NB4 (cell line): ENCODE measurements at regions not wholly inside any gene's neighbourhood (a gene's known extent, or its start where the extent isn't known, plus 50 kb on each side); places are given as distances from the start of the nearest gene placed in this dataset.
A peak's percentile ranks its signal among the peaks of the same experiment; 100 is the strongest.

Experiments
- DNase-seq: peaks from one replicate; pipeline ENCODE4 v3.0.0; 2010; ENCODE audit warnings: low read depth
- H3K4me3 ChIP-seq: one replicate; pipeline ENCODE4 v1.5.1; 2011; ENCODE audit warnings: mild to moderate bottlenecking, low read depth, low read length, moderate library complexity
- CTCF ChIP-seq: IDR thresholded peaks from one replicate; pipeline ENCODE4 v1.5.1; 2012; ENCODE audit warnings: low read depth, low read length
- MAX ChIP-seq: IDR thresholded peaks from 2 replicates; pipeline ENCODE4 v1.6.1; 2011; ENCODE audit warnings: low read depth, low read length
- MYC ChIP-seq: IDR thresholded peaks from 2 replicates; pipeline ENCODE4 v1.6.1; 2011; ENCODE audit warnings: low read depth, low read length
- POLR2A ChIP-seq: IDR thresholded peaks from 2 replicates; pipeline ENCODE4 v1.6.1; 2011; ENCODE audit warnings: mild to moderate bottlenecking; ENCODE audit not compliant: insufficient read length; ENCODE audit errors: extremely low read depth

- no peak for TF ChIP-seq MAX
- TF ChIP-seq CTCF: no peak
- no peak for TF ChIP-seq POLR2A
- H3K4me3 ChIP-seq: no peak overlapping the region
- DNase-seq: no peak
These were observed 140.2 kb upstream of the LPAR1 start for GRCh38 chr9:111178331-111179055.

- TF ChIP-seq POLR2A: no peak
- no peak for TF ChIP-seq MAX
- TF ChIP-seq MYC: no peak
- no peak for TF ChIP-seq CTCF
- DNase-seq: no peak
- no peak overlapping the region for H3K4me3 ChIP-seq
These were observed 138.2 kb upstream of the LPAR1 start for GRCh38 chr9:111176511-111176910.

GRCh38 chr9:111175350-111175749 is 137.1 kb upstream of the LPAR1 start:
- no peak for TF ChIP-seq CTCF
- TF ChIP-seq MAX: no peak
- no peak for TF ChIP-seq POLR2A
- TF ChIP-seq MYC: no peak
- H3K4me3 ChIP-seq: no peak overlapping the region
- no peak for DNase-seq

GRCh38 chr9:111167341-111167740 is 129.1 kb upstream of the LPAR1 start:
- no peak for TF ChIP-seq POLR2A
- TF ChIP-seq CTCF: no peak
- TF ChIP-seq MYC: no peak
- no peak for TF ChIP-seq MAX
- H3K4me3 ChIP-seq: no peak overlapping the region
- no peak for DNase-seq

- DNase-seq: peak; percentile 7
- H3K4me3 ChIP-seq: no peak overlapping the region
- TF ChIP-seq CTCF: no peak
- no peak for TF ChIP-seq MYC
- TF ChIP-seq MAX: no peak
- TF ChIP-seq POLR2A: no peak
These were observed 125.6 kb upstream of the LPAR1 start for GRCh38 chr9:111163716-111164389.
